HG02798 (cell line): ENCODE measurements at regions not wholly inside any gene's neighbourhood (a gene's known extent, or its start where the extent isn't known, plus 50 kb on each side); places are given as distances from the start of the nearest gene placed in this dataset.

ENCODE experiments used
- ATAC-seq: cut with Tn5 transposase; IDR thresholded peaks from one replicate; pipeline ENCODE4 v1.9.1; 2021; ENCODE audit warnings: mild to moderate bottlenecking; ENCODE audit not compliant: unreplicated experiment, poor library complexity

DNA sequence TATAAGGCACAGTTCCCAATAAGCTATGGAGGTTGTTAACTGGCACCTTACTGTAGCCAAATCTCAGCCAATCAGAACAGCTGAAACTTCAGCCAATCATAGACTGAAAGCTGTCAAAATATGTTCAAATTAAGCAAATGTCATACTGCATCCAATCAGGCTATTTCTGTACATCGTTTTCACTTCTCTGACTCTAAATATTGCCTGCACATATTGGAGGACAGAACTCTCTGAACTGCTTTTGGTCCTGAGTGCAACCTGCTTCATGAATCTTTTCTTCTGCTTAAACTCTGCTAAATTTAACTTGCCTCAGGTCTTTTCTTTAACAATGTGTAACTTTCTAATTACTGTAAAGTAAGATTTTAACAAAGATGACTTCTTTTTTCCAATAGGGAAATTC lies 1198.9 kb upstream of the PCDH7 start:
- ATAC-seq, result no peak

DNA sequence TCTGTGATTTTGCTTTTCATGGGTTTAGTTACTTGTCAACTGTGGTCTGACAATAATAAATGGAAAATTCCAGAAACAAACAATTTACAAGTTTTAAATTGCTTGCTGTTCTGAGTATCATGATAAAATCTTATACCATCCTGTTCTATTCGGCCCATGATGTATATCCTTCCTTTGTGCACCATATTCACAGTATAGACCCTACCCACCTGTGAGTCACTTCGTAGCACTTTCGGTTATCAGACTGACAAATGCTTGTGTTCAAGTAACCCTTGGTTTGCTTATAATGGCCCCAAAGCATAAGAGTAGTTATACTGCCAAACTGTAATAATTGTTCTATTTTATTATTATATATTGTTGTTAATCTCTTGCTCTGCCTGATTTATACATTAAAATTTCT lies 1183.4 kb upstream of the PCDH7 start:
- no peak for ATAC-seq

GRCh38 chr4:29538889-29539646 lies 1181.1 kb upstream of the PCDH7 start:
- ATAC-seq, result no peak

GRCh38 chr4:29540439-29541102 lies 1179.6 kb upstream of the PCDH7 start:
- no peak for ATAC-seq

DNA sequence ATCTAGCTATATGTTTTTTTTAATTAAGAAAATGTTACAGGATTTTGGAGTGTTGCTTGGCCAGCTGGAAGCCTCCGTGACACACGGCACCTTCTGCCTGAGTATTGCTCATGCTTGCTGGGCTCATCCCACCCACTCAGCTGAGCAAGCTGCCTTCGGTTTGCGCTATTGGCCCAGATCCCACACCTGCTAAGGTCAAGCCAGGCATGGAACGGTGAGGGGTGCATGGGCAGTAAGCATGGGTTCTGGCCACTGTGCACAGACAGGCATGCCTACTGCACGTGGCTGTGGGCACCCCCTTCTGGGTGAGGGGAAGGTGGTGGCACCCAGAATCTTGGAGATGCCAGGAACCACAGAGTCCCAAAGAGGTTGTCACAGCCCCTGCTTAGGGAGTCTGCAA lies 1178.4 kb upstream of the PCDH7 start:
- ATAC-seq, result no peak

DNA sequence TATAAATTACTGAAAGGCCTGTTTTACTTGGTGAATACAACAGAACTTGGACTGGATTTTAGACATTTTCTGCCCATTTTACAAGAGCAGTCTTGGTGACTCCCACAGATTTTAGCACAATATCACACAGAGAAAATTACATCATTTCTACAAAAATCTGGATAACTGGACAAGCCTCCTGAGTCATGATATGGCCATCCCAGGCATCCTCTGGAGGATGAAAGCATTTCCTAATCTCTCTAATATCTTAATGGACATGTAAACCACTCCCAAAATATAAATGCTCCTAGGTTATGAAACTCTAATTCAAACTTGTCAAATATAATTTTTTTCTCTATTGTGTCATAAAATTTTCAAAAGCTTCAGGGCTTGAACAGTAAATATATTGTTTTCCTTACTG lies 1170.8 kb upstream of the PCDH7 start:
- ATAC-seq, result no peak

DNA sequence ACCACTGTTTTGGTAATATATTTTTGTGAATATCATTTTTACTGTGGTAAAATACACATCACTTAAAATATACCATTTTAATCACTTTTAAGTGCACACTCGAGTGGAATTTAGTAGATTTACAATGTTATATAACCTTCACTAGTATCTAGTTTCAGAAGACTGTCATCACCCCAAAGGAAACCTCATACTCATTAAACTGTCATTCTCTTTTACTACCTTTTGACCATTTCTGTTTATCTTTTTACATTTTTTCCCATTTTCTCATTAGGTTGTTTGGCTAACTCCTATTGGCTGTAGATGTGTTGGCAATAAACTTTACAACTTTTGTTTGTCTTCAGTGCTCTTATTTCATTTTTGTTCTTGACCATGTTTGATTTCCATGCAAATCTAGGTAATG lies 1168.3 kb upstream of the PCDH7 start:
- ATAC-seq, result no peak

DNA sequence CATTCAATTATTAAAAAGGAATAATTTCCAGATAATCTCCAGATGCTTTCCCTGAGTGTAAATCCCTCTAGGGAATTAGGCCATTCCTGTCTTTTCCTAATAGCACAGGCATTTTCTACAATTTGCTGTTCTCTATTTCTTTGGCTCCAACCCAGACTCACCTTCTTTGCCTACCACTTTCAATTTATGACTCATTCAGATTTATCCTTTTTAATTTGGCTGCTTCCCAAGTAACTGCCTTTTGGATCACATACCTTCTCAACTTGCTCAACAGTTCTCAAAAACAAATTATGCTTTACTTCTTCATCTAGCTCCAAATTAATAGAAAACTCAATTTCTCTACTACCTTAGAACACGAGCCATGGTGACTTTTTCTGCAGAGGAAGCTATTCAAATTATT lies 1166.3 kb upstream of the PCDH7 start:
- no peak for ATAC-seq

GRCh38 chr4:29558789-29559188 lies 1161.4 kb upstream of the PCDH7 start:
- no peak for ATAC-seq

- no peak for ATAC-seq
Measured at GRCh38 chr4:29559286-29559685, 1160.9 kb upstream of the PCDH7 start.

GRCh38 chr4:29560452-29560851 lies 1159.7 kb upstream of the PCDH7 start:
- ATAC-seq, result no peak

DNA sequence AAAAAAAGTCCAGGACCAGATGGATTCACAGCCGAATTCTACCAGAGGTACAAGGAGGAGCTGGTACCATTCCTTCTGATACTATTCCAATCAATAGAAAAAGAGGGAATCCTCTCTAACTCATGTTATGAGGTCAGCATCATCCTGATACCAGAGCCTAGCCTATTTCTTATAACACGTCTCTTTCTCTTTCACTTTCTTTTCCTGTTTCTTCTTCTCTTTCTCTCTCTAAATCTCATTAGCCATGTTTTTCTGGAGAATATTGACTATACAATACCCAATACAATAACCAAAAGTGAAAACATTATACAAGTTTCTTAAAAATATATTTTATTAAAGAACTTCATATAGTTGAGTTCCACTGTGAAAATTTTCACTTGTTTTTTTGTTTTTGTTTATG lies 1154.9 kb upstream of the PCDH7 start:
- no peak for ATAC-seq

GRCh38 chr4:29566371-29566770 lies 1153.8 kb upstream of the PCDH7 start:
- no peak for ATAC-seq

DNA sequence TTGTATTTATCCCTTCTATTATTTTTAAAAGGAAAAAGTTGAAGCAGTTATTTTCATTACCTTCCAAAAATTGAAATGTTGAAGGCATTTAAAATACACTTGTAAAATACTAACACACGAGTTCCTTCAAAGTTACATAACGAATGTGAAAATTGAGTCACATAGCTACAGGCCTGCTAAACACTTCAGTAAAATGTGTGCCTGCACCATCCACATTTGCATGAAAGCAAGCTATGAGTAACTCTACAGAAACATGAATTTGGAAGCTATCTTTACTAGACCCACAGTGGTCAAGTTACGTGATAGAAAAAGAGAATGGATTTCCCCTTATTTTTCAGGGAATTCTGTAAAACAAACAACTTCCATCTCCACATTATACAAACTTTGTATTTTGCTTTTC lies 1148.8 kb upstream of the PCDH7 start:
- ATAC-seq, result no peak

DNA sequence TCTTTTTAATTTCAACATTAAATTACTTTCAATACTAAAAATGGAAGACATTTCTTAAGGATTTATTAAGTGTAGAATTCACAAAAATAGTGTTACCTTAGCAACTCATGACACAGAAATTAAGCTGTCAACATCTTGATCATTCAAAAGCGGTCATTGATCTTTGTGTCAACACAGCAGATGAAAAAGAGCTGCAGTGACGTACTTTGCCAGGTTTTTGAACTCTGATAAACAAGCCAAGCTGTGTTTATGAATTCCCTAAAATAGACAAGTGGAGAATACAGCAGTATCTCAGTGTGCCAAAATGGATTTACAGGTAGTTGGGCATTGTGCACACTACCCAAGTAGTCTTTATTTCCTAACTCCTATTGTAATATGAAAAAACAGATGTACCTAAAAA lies 1141.8 kb upstream of the PCDH7 start:
- ATAC-seq, result no peak

DNA sequence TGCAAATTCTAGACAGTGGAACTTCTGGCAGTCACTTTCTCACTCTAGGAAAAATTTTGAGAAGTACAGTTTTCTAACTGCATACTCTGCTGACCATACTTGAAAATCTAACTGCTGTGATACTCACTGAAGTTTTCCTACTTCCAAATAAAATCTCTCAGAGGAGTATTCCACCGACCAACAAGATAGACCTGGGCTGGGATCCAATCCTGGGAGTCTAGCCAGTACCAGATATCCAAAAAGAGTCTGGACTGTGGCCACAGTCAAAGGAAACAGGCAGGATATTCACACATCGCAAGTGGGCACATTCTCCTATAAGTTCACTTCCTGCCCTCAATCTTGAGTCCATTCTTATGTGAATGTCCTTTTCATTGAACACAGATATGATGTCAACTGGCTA lies 1138.7 kb upstream of the PCDH7 start:
- ATAC-seq, result no peak

DNA sequence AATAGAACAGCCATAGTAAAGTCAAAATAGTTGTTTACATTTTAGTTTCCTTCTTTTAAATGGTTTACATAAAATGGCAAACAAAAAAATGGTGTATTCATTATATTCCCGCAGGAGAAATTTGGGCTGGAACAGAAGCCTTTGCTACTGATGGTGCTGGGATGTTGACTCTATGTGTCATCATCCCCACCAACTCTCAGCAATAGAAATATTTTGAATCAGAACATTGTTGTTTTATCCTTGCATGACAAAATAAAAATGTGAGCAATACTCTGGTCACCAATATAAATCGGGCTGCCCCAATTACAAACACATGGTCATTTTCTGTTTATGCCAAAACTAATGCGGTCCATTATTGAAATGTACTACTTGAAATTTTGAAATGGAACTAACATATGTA lies 1131.6 kb upstream of the PCDH7 start:
- ATAC-seq, result no peak

- ATAC-seq, result no peak
Measured at GRCh38 chr4:29596228-29596627, 1123.9 kb upstream of the PCDH7 start.

GRCh38 chr4:29619168-29619567 lies 1101.0 kb upstream of the PCDH7 start:
- ATAC-seq, result no peak

- ATAC-seq, result no peak
Measured at GRCh38 chr4:29632199-29632598, 1088.0 kb upstream of the PCDH7 start.

- ATAC-seq, result no peak
Measured at GRCh38 chr4:29636961-29637360, 1083.2 kb upstream of the PCDH7 start.

- no peak for ATAC-seq
Measured at GRCh38 chr4:29653221-29653620, 1066.9 kb upstream of the PCDH7 start.
